GM19395 (cell line): ENCODE measurements at regions not wholly inside any gene's neighbourhood (a gene's known extent, or its start where the extent isn't known, plus 50 kb on each side); places are given as distances from the start of the nearest gene placed in this dataset.

Experiments used
- ATAC-seq: cut with Tn5 transposase; IDR thresholded peaks from one replicate; pipeline ENCODE4 v1.9.1; 2021; ENCODE audit warnings: mild to moderate bottlenecking, moderate library complexity; ENCODE audit not compliant: unreplicated experiment

GRCh38 chr2:234286956-234287355 lies 209.9 kb downstream of the ARL4C start:
- no peak for ATAC-seq

- no peak for ATAC-seq
Measured at GRCh38 chr2:234286118-234286598, 210.7 kb downstream of the ARL4C start.

GRCh38 chr2:234285541-234285940 lies 211.3 kb downstream of the ARL4C start:
- ATAC-seq = no peak

GRCh38 chr2:234279637-234280036 lies 217.2 kb downstream of the ARL4C start:
- ATAC-seq = no peak

GRCh38 chr2:234278556-234279255 lies 218.2 kb downstream of the ARL4C start:
- ATAC-seq = no peak

GRCh38 chr2:234275515-234275914 lies 221.4 kb downstream of the ARL4C start:
- no peak for ATAC-seq

GRCh38 chr2:234273887-234274584 lies 222.8 kb downstream of the ARL4C start:
- ATAC-seq = no peak

GRCh38 chr2:234272069-234272850 lies 221.8 kb downstream of the SPP2 start:
- no peak for ATAC-seq

GRCh38 chr2:234271338-234271737 lies 220.8 kb downstream of the SPP2 start:
- ATAC-seq = no peak

GRCh38 chr2:234269769-234270204 lies 219.3 kb downstream of the SPP2 start:
- no peak for ATAC-seq

- ATAC-seq = no peak
Measured at GRCh38 chr2:234267534-234267933, 217.0 kb downstream of the SPP2 start.

- no peak for ATAC-seq
Measured at GRCh38 chr2:234266952-234267351, 216.4 kb downstream of the SPP2 start.

- no peak for ATAC-seq
Measured at GRCh38 chr2:234265206-234265605, 214.7 kb downstream of the SPP2 start.

- ATAC-seq = no peak
Measured at GRCh38 chr2:234261736-234262135, 211.2 kb downstream of the SPP2 start.

- no peak for ATAC-seq
Measured at GRCh38 chr2:234259440-234259839, 208.9 kb downstream of the SPP2 start.

GRCh38 chr2:234258562-234259141 lies 208.2 kb downstream of the SPP2 start:
- no peak for ATAC-seq

GRCh38 chr2:234257859-234258561 lies 207.5 kb downstream of the SPP2 start:
- ATAC-seq = no peak

- ATAC-seq = no peak
Measured at GRCh38 chr2:234256516-234256915, 206.0 kb downstream of the SPP2 start.

GRCh38 chr2:234254783-234255521 lies 204.4 kb downstream of the SPP2 start:
- no peak for ATAC-seq

- no peak for ATAC-seq
Measured at GRCh38 chr2:234252772-234253171, 202.3 kb downstream of the SPP2 start.
